ENCODE measurements at regions not wholly inside any gene's neighbourhood (a gene's known extent, or its start where the extent isn't known, plus 50 kb on each side); places are given as distances from the start of the nearest gene placed in this dataset.

GRCh38 chr6:147007441-147007840 lies 196.8 kb upstream of the STXBP5 start:
- in situ Hi-C loops (cut with MboI; ENCODE audit: low pct_unique_long_range_greater_than_20kb, low sequenced_read_pairs): no loop called here
- no peak for DNase-seq

- no peak for DNase-seq
- in situ Hi-C loops (cut with MboI; ENCODE audit: low pct_unique_long_range_greater_than_20kb, low sequenced_read_pairs): no loop called here
Observed at GRCh38 chr6:147009358-147009757, 194.9 kb upstream of the STXBP5 start.

GRCh38 chr6:147015674-147016073 lies 188.5 kb upstream of the STXBP5 start:
- no peak for DNase-seq
- in situ Hi-C loops (cut with MboI; ENCODE audit: low pct_unique_long_range_greater_than_20kb, low sequenced_read_pairs): no loop called here

GRCh38 chr6:147016440-147016839 lies 187.8 kb upstream of the STXBP5 start:
- in situ Hi-C loops (cut with MboI; ENCODE audit: low pct_unique_long_range_greater_than_20kb, low sequenced_read_pairs): no loop called here
- DNase-seq: no peak

GRCh38 chr6:147017153-147017552 lies 187.1 kb upstream of the STXBP5 start:
- no peak for DNase-seq
- in situ Hi-C loops (cut with MboI; ENCODE audit: low pct_unique_long_range_greater_than_20kb, low sequenced_read_pairs): no loop called here

- DNase-seq: no peak
- in situ Hi-C loops (cut with MboI; ENCODE audit: low pct_unique_long_range_greater_than_20kb, low sequenced_read_pairs): no loop called here
Observed at GRCh38 chr6:147019001-147019400, 185.2 kb upstream of the STXBP5 start.

- in situ Hi-C loops (cut with MboI; ENCODE audit: low pct_unique_long_range_greater_than_20kb, low sequenced_read_pairs): no loop called here
- DNase-seq: no peak
Observed at GRCh38 chr6:147022041-147022440, 182.2 kb upstream of the STXBP5 start.

- no peak for DNase-seq
Observed at GRCh38 chr6:147023148-147023547, 181.1 kb upstream of the STXBP5 start.

GRCh38 chr6:147023581-147023980 lies 180.6 kb upstream of the STXBP5 start:
- in situ Hi-C loops (cut with MboI; ENCODE audit: low pct_unique_long_range_greater_than_20kb, low sequenced_read_pairs): no loop called here
- no peak for DNase-seq

More at GRCh38 chr6:147023148-147023547, 181.1 kb upstream of the STXBP5 start:
- in situ Hi-C loops (cut with MboI; ENCODE audit: low pct_unique_long_range_greater_than_20kb, low sequenced_read_pairs): no loop called here

GRCh38 chr6:147029923-147030322 lies 174.3 kb upstream of the STXBP5 start:
- in situ Hi-C loops (cut with MboI; ENCODE audit: low pct_unique_long_range_greater_than_20kb, low sequenced_read_pairs): no loop called here
- no peak for DNase-seq

GRCh38 chr6:147033267-147033666 lies 170.9 kb upstream of the STXBP5 start:
- in situ Hi-C loops (cut with MboI; ENCODE audit: low pct_unique_long_range_greater_than_20kb, low sequenced_read_pairs): no loop called here
- no peak for DNase-seq

GRCh38 chr6:147035886-147036285 lies 168.3 kb upstream of the STXBP5 start:
- in situ Hi-C loops (cut with MboI; ENCODE audit: low pct_unique_long_range_greater_than_20kb, low sequenced_read_pairs): no loop called here
- DNase-seq: no peak

GRCh38 chr6:147037881-147038280 lies 166.3 kb upstream of the STXBP5 start:
- DNase-seq: no peak
- in situ Hi-C loops (cut with MboI; ENCODE audit: low pct_unique_long_range_greater_than_20kb, low sequenced_read_pairs): no loop called here

GRCh38 chr6:147040121-147040910 lies 163.9 kb upstream of the STXBP5 start:
- DNase-seq: no peak
- in situ Hi-C loops (cut with MboI; ENCODE audit: low pct_unique_long_range_greater_than_20kb, low sequenced_read_pairs): no loop called here

GRCh38 chr6:147042679-147043078 lies 161.5 kb upstream of the STXBP5 start:
- in situ Hi-C loops (cut with MboI; ENCODE audit: low pct_unique_long_range_greater_than_20kb, low sequenced_read_pairs): no loop called here
- DNase-seq: no peak

- peak; percentile 92 for DNase-seq
- in situ Hi-C loops (cut with MboI; ENCODE audit: low pct_unique_long_range_greater_than_20kb, low sequenced_read_pairs): no loop called here
Observed at GRCh38 chr6:147043994-147044477, 160.2 kb upstream of the STXBP5 start.

GRCh38 chr6:147046141-147046877 lies 157.9 kb upstream of the STXBP5 start:
- DNase-seq: peak; percentile 21
- in situ Hi-C loops (cut with MboI; ENCODE audit: low pct_unique_long_range_greater_than_20kb, low sequenced_read_pairs): no loop called here

GRCh38 chr6:147048930-147049329 lies 155.3 kb upstream of the STXBP5 start:
- no peak for DNase-seq
- in situ Hi-C loops (cut with MboI; ENCODE audit: low pct_unique_long_range_greater_than_20kb, low sequenced_read_pairs): no loop called here

- in situ Hi-C loops (cut with MboI; ENCODE audit: low pct_unique_long_range_greater_than_20kb, low sequenced_read_pairs): no loop called here
- no peak for DNase-seq
Observed at GRCh38 chr6:147053311-147053921, 150.8 kb upstream of the STXBP5 start.

- in situ Hi-C loops (cut with MboI; ENCODE audit: low pct_unique_long_range_greater_than_20kb, low sequenced_read_pairs): no loop called here
- DNase-seq: no peak
Observed at GRCh38 chr6:147054158-147054557, 150.1 kb upstream of the STXBP5 start.
